OCI-LY1 (cell line): ENCODE measurements at regions not wholly inside any gene's neighbourhood (a gene's known extent, or its start where the extent isn't known, plus 50 kb on each side); places are given as distances from the start of the nearest gene placed in this dataset.

ENCODE experiments used
- H2AFZ ChIP-seq: fragments of 200-600 bp; sonication (generic), shearing (Covaris generic); 2 replicates; pipeline ENCODE4 v1.6.0; 2014; ENCODE audit warnings: antibody characterized with exemption, mild to moderate bottlenecking, low read length
- H3F3A ChIP-seq: fragments of 200-600 bp; sonication (generic), shearing (Covaris generic); 2 replicates; pipeline ENCODE4 v1.6.0; 2014; ENCODE audit warnings: mild to moderate bottlenecking, antibody characterized with exemption, low read length, moderate library complexity; ENCODE audit not compliant: insufficient read depth
- H3K27ac ChIP-seq: fragments of 200-600 bp; sonication (generic); 2 replicates; pipeline ENCODE4 v1.5.1; 2014; ENCODE audit warnings: low read length, mixed run types, mild to moderate bottlenecking, low read depth; ENCODE audit not compliant: poor library complexity, severe bottlenecking
- H3K27me3 ChIP-seq: fragments of 200-600 bp; sonication (generic); 2 replicates; pipeline ENCODE4 v1.6.0; 2014; ENCODE audit warnings: antibody characterized with exemption, mild to moderate bottlenecking, low read length, moderate library complexity; ENCODE audit not compliant: insufficient read depth
- H3K36me3 ChIP-seq: fragments of 200-600 bp; sonication (generic); 2 replicates; pipeline ENCODE4 v1.6.1; 2014; ENCODE audit warnings: mild to moderate bottlenecking, antibody characterized with exemption, low read length, moderate library complexity, mixed read lengths; ENCODE audit not compliant: insufficient read depth
- H3K4me1 ChIP-seq: fragments of 200-600 bp; sonication (generic); 2 replicates; pipeline ENCODE4 v1.5.1; 2014; ENCODE audit warnings: mild to moderate bottlenecking, low read length, moderate library complexity; ENCODE audit not compliant: insufficient read depth, severe bottlenecking
- H3K4me2 ChIP-seq: fragments of 200-600 bp; sonication (generic), shearing (Covaris generic); 2 replicates; pipeline ENCODE4 v1.6.1; 2014; ENCODE audit warnings: low read length
- H3K4me3 ChIP-seq: fragments of 200-600 bp; sonication (generic); 2 replicates; pipeline ENCODE4 v1.5.1; 2014; ENCODE audit warnings: low read length, low read depth, mild to moderate bottlenecking, mixed read lengths; ENCODE audit not compliant: poor library complexity, severe bottlenecking
- H3K79me2 ChIP-seq: fragments of 200-600 bp; shearing (Covaris generic); 2 replicates; pipeline ENCODE4 v1.6.1; 2016; ENCODE audit warnings: mixed run types, low read length, mixed read lengths; ENCODE audit not compliant: insufficient read depth
- H3K9ac ChIP-seq: fragments of 200-600 bp; sonication (generic), shearing (Covaris generic); 2 replicates; pipeline ENCODE4 v1.6.1; 2014; ENCODE audit warnings: mild to moderate bottlenecking, low read length, mixed read lengths
- H3K9me2 ChIP-seq: fragments of 200-600 bp; sonication (generic), shearing (Covaris generic); 2 replicates; pipeline ENCODE4 v1.6.1; 2014; ENCODE audit warnings: low read depth, mild to moderate bottlenecking, low read length, mixed read lengths
- H3K9me3 ChIP-seq: fragments of 200-600 bp; shearing (Covaris generic); 2 replicates; pipeline ENCODE4 v1.6.1; 2014; ENCODE audit warnings: low read length, mixed read lengths
- H4K20me1 ChIP-seq: fragments of 200-600 bp; sonication (generic), shearing (Covaris generic); 2 replicates; pipeline ENCODE4 v1.6.0; 2016; ENCODE audit warnings: mild to moderate bottlenecking, low read length; ENCODE audit not compliant: insufficient read depth
- CTCF ChIP-seq: fragments of 200-600 bp; sonication (generic), shearing (Covaris generic); IDR thresholded peaks from 2 replicates; pipeline ENCODE4 v1.5.1; 2017; ENCODE audit warnings: mild to moderate bottlenecking, antibody characterized with exemption, low read length, moderate library complexity, mixed read lengths
- EZH2 ChIP-seq: fragments of 200-600 bp; sonication (generic), shearing (Covaris generic); IDR thresholded peaks from 2 replicates; pipeline ENCODE4 v1.8.0; 2017; ENCODE audit warnings: borderline replicate concordance, mixed run types, mild to moderate bottlenecking, antibody characterized with exemption, low read length, moderate library complexity, mixed read lengths

GRCh38 chr17:77600346-77600745 lies 358.2 kb upstream of the TNRC6C start:
- no peaks in the 10 kb centered on the region for H3K4me1 ChIP-seq
- no peak overlapping the region for H2AFZ ChIP-seq
- H3K27me3 ChIP-seq: peaks cover 10% of the 10 kb centered on the region; the same call in 1 of the 2 replicates
- no peak overlapping the region for H3K4me2 ChIP-seq
- no peaks in the 10 kb centered on the region for H4K20me1 ChIP-seq
- no peak overlapping the region for H3K9ac ChIP-seq
- no peaks in the 10 kb centered on the region for H3K36me3 ChIP-seq
- no peaks in the 10 kb centered on the region for H3K9me2 ChIP-seq
- TF ChIP-seq CTCF (no peak), EZH2 (no peak)
- no peaks in the 10 kb centered on the region for H3K79me2 ChIP-seq
- H3K9me3 ChIP-seq: no peaks in the 10 kb centered on the region
- no peaks in the 10 kb centered on the region for H3F3A ChIP-seq
- H3K27ac ChIP-seq: no peak overlapping the region
- no peak overlapping the region for H3K4me3 ChIP-seq

GRCh38 chr17:77601054-77601979 lies 357.2 kb upstream of the TNRC6C start:
- TF ChIP-seq CTCF: no peak
- H3K4me3 ChIP-seq: no peak overlapping the region
- no peaks in the 10 kb centered on the region for H3F3A ChIP-seq
- H3K27me3 ChIP-seq: peaks cover 10% of the 10 kb centered on the region; the same call in 1 of the 2 replicates
- no peaks in the 10 kb centered on the region for H3K4me1 ChIP-seq
- H3K79me2 ChIP-seq: no peaks in the 10 kb centered on the region
- H3K36me3 ChIP-seq: no peaks in the 10 kb centered on the region
- no peaks in the 10 kb centered on the region for H4K20me1 ChIP-seq
- H3K9me2 ChIP-seq: no peaks in the 10 kb centered on the region
- no peak overlapping the region for H3K27ac ChIP-seq
- no peak overlapping the region for H3K9ac ChIP-seq
- no peak overlapping the region for H3K4me2 ChIP-seq
- no peaks in the 10 kb centered on the region for H3K9me3 ChIP-seq
- no peak overlapping the region for H2AFZ ChIP-seq

DNA sequence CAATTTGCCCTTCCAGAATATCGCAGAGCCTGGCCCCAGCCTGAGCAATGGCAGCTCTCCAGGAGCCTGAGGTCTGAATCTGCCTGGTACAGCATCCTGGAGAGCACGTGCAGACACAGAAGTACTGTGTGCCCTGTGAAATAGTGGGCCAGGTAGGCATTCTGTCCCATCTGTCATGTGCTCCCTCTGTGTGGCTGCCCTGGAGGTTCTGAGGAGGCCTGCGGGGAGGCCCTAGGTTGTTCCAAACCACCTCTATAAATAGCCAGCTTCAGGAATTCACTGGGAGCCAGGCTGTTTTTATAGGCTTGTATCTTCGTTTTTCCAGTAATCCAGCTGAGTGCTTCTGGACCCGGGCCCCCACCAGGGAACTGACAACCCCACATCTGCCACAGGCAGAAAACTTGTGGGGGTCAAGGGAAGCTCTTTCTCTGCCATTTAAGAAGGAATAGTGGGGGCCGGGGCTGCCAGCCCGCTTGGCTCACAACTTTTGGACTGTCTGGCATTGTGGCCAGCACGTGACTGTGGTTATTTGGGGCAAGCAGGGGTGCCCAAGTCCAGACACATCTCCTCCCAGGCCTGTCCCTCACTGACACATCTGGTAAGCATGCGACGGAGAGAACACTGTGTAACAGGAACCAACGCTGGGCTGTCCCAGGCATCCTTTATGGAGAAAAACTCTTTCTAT lies 356.3 kb upstream of the TNRC6C start:
- no peaks in the 10 kb centered on the region for H3K36me3 ChIP-seq
- H3K4me3 ChIP-seq: no peak overlapping the region
- H3K9me3 ChIP-seq: no peaks in the 10 kb centered on the region
- H3F3A ChIP-seq: no peaks in the 10 kb centered on the region
- no peak overlapping the region for H2AFZ ChIP-seq
- no peaks in the 10 kb centered on the region for H3K4me1 ChIP-seq
- no peaks in the 10 kb centered on the region for H4K20me1 ChIP-seq
- peaks cover 10% of the 10 kb centered on the region; the same call in 1 of the 2 replicates for H3K27me3 ChIP-seq
- H3K4me2 ChIP-seq: no peak overlapping the region
- H3K27ac ChIP-seq: no peak overlapping the region
- H3K9me2 ChIP-seq: no peaks in the 10 kb centered on the region
- no peak overlapping the region for H3K9ac ChIP-seq
- TF ChIP-seq EZH2 (no peak), CTCF (no peak)
- no peaks in the 10 kb centered on the region for H3K79me2 ChIP-seq
